ENCODE measurements at regions not wholly inside any gene's neighbourhood (a gene's known extent, or its start where the extent isn't known, plus 50 kb on each side); places are given as distances from the start of the nearest gene placed in this dataset.
"Not testable (repeated sequence)": the region's sequence is repeated elsewhere in the genome, so short reads cannot be mapped to it uniquely, and the experiment has no call there.

DNA sequence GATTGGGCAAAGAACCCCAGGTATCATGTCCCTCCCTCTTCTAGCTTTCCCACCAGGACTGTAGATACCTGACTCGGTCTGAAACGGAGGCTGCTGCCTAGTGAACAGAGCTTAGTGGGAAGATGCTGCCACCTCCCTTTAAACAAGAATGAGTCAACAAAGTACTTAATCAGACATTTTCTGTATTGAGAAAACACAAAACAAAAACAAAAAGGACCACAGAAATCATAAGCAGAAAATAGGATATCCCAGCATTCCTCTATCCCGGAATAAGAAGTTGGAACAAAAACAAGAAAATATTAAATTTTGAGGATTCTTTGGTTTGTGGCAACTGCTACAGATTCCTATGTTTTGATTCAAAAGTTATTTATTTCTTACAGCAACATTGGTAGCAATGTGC lies 51.7 kb upstream of the COL8A1 start:
- no peak for DNase-seq

DNA sequence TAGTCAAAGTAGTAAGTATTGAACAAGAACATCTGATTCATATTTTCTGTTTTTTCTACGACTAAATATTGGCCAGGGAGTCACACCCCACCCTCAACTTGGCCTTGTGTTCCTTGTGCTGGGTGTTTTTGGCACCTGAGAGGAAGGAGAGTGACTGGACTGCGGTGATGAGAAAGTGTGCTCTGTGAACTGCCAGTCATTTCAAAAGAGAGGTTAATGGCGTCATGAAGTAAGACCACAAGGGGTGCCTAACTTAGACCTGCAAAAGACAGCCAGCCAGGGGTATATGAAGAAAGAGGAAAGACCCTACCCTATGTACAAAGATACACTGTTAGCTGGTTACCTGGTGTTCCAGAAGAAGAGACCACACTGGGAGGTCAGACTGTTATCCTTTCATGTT lies 58.4 kb upstream of the COL8A1 start:
- no peak for DNase-seq

DNA sequence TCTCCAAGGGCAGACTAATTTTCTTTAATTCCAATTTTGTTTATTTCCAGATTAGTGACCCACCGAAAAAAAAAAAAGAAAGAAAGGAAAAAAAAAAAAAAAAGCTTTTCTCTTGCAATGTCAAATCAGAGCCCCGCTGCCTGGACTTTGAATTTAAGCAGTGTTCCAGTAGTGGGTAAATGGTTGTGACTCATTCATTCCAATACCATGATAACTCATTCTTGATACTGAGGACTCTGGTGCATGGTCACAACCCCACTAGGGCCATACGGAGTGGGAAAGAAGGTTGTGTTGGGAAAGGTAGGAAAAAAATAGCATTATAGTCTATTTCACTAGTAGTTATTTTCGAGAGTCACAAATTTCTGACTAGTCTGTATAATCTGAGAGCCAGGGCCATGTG lies 59.1 kb upstream of the COL8A1 start:
- DNase-seq, result no peak

DNA sequence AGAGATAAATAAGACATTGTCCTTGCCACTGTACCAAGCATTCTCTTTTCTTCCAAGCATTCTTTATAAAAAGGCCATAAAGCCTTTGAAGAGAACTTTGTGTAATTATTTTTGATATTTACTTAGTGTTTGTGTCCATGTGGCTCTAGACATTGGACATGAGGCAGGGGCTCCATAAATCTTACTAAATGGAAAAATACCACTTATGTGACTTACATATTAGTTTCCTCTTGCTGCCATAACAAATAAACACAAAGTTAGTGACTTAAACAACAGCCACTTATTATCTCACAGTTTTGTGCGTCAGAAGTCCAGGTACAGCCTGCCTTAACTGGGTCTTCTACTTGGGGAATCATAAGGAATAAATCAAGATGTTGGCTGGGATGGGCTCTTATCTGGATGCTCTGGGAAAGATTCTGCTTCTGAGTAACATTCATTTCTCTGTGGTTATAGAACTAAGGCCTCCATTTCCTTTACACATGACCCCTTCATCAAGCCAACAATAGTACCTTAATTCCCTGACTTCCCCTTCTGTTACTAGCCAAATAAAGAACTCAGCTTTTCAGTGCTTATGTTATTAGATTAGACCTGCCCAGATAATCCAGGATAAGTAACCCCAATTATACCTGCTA lies 59.9 kb upstream of the COL8A1 start:
- no peak for DNase-seq

DNA sequence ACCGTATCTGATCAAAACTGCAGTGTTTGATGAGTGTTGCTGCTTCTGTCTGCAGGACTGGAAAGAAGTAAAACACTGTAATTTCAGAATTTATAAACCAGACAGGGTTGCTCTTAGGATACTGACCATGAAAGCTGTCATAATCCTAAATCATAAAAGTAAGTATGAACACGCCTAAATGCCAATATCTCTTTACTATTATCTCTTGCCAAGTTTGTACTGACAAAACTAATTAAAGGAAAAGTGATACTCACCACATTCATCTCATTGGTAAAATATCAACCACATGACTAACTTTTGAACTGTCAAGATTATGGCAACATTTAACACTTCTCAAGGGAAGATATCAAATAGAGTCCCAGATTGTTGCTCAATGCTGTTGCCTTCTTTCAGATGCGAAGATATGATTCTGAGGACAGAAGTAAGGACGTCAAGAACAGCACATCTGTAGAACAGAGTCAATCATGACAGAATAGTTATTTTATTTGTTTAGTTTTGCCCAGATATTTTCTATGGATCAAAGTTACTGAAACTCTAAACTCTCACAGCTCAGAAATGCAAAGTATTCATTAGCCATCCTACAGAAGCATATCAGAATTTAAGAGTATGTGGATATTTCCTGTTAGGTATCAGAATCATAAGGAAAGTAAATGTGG lies 61.4 kb upstream of the COL8A1 start:
- DNase-seq, result no peak

DNA sequence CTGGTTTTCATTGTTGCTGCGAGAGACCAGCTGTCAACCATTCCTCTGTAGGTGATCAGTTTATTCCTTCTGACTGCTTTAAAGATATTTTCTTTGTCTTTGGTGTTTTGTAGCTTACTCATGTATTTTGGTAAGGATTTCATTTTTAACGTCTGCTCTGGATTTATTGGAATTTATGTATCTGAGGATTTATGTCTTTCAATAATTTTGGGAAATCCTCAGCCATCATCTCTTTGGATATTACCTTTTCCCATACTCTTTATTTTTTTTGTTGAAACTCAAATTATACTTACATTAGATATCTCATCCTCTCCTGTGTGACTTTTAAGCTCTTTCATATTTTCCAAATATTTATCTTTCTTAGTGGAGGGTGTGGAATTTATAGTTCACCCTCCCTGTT lies 62.7 kb upstream of the COL8A1 start:
- no peak for DNase-seq

DNA sequence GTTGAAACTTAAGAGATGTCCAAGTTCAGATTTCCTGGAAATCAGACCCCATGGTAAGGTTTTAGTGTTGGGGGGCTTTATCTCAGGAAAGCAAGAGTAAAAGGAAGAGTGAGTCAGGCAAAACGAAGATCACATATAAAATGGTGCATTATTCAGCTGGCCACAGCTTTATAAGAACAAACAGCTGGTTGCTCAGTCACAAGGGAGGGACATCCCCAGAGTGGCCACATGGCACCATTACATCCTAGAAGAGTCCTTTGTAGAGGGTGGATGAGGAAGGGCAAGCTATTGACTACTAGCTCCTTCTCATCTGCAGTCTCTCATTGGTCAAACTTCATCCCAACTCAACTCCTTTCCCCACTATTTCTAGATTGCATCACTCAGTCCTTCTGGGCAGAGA lies 68.3 kb upstream of the COL8A1 start:
- no peak for DNase-seq

DNA sequence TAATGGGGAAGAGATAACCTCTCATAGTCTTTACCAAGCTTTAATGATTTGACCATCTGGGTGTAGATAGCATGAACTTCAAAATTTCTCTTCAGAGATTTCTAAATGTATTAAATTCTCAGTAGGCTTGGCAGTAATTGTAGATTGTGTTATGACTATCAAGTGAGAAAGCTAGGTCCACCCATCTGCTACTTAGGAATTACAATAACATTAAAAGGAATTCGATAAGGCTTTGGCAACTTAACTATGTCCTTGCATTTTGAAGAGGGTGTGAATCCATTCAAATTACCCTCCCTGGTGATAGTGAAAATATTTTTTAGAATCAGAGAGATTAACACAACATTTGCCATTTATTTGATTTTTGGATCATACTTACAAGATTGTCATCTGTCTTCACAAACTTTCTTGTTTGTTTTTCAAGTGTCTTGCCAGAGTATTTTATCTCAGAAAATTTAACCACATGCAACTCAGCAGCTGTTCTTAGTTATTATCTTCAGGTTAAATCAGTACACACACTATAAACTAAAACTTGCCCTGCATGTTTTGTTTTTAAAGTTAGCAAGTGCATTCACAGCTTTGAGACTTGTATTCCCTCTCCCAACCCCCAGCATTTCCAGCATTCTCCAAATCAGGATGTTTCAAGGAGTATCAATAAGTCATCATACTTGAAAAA lies 69.6 kb upstream of the COL8A1 start:
- no peak for DNase-seq

DNA sequence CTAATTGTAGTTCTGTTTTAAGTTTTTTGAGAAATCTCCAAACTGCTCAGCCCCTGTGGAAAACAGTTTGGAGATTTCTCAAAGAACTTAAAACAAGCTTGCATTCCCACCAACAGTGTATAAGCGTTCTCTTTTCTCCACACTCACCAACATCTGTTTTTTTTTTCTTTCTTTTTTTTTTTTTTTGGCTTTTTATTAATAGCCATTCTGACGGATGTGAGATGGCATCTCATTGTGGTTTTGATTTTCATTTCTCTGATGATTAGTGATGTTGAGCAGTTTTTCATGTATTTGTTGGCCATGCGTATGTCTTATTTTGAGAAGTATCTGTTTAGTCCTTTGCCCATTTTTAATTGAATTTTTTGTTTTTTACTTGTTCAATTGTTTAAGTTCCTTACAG lies 73.1 kb upstream of the COL8A1 start:
- DNase-seq, result no peak

DNA sequence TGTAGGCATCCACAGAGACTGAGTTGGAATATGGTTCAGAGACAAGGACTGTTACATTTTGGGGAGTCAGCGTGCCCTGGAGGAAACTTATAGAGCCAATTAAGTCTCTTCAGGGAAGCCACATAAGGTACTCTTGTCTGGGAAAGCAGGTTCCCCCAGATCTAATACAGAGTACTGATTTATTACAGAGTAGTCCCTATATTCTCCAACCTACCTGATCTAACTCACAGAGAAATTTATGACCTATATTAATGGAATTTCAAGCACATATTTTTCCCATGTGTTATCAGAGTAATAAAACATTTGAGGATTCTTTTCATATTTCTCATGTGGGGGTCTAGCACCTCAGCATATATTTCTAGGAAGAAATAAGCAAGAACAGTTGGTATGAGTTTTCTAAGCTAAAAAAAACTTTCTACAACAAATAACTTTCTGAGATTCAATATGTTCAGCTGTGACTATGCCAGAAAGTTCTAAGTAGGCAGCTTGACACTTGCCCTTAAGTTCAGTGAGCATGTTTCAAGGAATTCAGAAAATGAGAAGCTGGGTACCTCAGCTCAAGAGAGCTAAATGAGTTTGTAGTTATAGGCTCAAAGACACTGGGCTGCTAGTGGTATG lies 75.3 kb upstream of the COL8A1 start:
- no peak for DNase-seq

DNA sequence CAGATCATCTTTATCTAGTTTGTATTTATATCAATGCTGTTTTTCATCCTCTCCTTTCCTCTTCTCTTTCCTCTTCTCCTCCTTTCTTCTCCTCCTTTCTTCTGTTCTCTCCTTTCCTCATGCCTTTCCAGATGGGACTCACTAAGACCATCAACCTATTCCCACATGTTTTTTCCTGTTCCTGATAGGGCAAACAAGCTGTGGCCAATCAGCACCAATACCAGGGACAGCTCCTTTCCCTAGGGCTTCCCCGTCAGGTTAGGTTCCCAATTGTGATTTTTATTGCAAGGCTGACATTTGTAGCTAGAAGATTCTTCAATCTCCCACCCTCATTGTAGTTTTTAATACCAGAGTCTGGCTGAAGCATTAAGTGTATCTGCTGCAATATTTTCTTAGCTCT lies 76.3 kb upstream of the COL8A1 start:
- no peak for DNase-seq

DNA sequence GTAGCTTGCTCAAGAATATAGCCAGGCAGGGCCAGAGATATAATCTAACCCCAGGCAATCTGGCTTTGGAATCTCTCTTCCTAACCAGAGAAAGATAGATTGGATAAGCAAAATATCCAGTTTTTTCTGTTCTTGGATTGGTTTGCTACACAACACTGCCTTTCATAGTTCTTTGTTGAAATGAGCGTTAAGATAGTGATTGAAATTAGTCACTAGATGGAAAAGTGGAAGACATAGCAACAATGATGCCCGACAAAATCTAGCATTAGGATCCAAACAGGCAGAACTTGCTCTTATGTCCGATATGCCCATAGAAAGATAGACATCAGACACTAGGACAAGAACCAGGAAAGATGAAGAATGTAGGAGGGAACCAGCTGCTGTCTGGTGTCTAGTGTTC lies 77.3 kb upstream of the COL8A1 start:
- DNase-seq, result no peak

DNA sequence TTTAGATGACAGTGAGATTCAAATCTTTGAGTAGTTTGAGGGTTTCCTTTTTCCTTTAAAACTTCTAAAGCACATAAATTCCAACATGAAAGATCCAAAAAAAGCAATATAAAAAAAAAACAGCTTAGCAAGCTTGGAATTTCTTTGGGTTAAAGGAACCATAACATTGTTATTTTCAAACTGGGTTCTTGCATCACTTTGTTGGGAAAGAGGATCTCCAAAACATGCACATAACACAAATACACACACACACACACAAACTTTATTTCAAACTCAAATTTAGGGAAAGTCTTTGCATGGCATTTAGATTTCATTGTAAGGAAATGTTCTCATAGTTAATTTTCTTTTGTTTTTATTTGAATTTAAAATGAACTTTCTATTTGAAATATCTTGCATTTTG lies 79.2 kb upstream of the COL8A1 start:
- no peak for DNase-seq

DNA sequence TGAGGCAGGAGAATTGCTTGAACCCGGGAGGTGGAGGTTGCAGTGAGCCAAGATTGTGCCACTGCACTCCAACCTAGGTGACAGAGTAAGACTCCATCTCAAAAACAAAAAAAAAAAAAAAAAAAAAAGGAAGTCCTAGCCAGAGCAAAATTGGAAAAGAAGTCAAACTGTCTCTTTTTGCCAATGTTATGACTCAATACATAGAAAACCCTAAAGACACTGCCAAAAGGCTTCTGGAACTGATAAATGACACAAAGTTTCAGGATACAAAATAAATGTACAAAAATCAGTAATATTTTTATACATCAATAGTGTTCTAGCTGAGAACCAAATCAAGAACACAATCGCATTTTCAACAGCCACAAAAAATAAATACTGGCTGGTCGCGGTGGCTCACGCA lies 82.5 kb upstream of the COL8A1 start:
- DNase-seq, result not testable (repeated sequence)

DNA sequence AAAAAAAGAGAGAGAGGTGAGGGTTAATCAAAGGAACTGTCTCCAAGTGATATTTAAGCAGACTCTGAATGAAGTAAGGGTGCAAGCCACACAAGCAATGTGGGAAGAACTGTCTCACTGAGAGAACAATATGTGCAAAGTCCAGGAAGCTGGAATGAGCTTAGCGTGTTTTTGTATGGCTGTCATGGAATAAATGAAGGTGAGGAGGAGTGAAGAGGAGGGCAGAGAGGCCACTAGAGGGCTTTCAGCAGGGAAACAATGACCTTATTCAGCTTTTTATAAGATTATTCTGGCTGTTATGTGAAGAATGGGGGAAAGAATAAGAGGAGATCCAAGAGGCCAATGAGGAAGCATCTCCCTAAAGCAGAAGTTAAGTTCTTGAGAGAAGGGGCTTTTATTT lies 86.9 kb upstream of the COL8A1 start:
- DNase-seq, result no peak

DNA sequence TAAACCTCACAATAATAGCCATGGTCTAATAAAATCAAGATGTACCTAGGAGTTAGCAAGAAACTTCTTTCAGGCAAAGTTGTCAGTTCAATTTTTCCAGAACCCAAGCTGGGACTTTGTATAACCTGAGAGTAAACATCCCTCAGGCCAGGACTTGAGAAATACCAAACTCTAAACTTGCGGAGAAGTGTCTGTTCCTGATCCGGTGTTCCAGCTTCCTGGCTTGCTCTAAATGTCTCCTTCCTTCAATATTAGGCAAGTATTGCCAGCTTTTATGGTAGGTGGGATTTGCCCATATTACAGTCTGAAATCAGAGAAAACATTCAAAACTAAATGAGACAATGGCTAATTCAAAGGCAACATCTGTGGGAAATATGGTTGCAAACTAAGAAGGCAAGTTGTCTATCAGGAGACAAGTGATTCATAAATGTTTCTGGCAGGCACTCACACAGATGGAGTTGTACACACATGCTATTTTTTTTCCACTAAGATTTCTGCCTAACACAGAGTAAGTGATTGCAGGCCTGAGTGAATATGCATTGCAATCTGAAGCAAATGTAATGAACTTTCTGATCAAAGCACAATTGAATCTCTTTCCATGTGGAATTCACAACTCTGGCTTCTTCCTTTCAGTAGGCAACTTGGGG lies 88.3 kb upstream of the COL8A1 start:
- DNase-seq, result no peak

DNA sequence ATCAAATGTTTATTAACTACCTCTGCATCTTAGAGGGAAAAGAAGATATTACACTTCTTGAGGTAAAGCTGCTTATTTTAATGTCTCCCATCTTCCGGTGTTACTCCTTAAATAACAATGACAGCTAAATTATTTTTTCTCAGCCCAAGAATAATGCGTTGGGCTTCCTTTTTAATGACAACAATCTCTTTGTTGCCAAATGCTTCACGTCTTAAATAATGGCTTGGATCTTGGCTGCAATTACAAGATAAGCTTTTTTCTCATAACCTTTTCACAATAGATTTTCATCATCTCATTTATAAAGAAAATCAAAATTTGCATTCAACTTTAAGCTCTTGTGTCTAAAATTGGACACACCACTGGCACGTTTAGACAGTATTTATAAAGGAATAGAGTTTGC lies 89.2 kb upstream of the COL8A1 start:
- no peak for DNase-seq

DNA sequence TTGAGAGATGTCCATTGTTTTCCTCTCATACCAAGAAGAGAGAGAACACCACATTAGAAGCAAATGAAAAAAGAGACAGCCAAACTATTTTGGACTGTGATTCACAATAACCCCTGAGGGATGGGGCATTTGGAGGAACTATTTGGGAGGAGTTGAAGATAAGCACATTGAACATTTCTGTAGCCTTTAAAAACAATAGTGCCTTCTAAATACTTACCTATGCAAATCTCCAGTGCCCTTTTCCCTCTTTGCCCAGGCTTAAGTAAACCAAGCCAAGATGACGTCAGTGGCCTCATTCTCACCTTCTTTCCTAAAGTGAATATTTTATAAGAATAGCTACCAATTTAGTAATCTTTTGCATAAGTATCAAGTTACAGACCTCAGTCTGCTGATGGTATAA lies 89.7 kb upstream of the COL8A1 start:
- no peak for DNase-seq

DNA sequence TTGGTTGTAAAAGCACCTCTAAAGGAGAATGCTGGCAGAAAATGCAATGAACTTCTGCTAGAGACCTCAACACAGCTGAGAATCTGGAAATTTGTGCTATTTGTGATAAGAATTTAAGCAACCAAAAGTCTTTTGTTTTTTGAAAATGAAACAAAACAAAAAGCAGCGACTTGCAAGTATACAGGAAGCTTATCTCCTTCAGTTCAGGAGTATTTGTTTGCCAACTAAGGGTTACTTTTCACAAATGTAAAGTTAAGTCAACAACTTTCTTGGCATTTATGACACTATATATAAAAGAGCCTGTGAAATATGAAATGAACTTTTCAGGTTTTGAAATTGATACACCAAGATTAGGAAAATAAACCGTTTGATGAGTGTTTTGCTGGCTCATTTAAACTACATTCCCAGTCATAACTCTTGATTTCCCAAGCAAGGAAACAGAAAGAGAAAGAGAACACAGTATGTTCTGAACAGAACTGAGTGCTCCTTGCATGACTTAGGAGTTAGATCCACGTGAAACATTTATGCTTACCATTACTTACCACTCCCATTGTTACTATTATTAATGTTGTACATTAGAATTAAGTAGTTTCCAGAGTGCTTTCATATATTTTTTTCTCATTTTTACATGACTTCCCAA lies 92.3 kb upstream of the COL8A1 start:
- no peak for DNase-seq

DNA sequence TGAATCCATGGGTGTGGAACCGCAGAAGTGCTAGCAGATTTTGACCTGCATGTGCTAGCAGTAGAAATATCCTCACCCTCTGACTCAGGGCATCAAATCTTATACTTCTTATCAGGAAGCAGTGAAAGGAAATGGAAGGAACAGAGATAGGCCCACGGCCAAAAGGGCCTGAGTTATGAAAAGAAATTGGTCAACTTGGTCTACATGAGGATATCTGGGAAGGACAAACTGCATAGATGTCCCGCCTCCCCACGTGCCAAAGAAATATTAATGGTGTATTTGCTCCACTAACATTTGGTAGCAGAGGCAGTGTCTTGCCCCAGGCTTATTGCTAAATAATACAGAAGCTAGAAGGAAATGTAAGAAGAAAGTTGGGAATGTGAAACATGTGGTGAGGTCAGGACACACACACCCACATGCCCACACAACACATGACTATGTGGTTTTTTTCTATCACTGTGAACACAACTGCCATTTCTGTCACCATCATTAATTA lies 93.6 kb upstream of the COL8A1 start:
- DNase-seq, result no peak

DNA sequence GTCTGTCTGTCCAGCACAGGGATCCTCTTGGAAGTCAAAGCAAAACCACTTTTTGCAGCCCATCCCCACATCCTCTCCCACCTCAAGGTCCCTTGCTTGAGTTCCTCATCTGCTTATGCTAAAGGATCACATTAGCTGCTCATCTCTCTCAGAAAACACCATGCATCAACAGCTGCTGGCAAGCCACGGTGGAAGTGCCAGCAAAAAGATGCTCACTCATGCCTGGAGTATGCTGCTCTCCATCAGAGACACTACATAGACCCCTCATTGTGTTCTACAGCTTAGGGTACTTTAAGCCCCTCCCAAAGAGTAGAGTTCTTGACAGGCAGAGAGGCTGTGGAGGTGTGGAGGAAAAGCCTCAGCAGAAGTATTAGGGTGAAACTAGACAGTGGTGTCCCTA lies 94.6 kb upstream of the COL8A1 start:
- no peak for DNase-seq

DNA sequence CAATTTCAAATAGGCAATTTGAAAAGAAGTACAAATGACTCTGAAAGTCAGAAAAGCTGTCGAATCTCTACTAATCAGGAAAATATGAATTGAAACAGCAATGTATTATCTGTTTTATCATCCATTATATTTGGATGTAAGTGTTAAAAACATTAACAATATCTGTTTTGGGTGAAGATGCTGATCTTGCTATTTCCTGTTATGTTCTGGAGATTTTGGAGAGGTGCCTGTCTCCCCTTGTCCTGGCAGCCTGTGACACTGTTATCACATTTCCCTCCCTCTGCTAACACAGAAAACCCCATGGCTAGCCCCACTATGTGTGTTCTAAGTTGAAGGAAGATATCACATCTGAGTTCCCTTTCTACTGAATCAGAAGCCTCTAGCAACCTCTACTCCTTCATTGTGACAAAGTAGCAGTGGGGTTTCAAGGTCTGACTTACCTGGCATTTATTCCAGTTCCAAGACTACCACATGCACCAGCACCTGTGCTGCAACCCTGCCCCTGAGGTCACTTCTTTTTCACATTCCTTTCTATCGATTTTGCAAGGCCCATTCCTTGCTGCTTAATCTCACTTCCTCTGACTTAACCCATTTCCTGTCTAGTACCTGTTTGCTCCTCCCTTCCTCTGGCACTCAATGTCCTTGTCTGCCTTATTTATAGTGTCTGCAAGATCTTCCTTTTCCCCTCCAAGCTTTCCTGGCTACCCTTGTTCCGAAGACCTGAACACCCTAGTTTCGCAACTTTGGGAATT lies 95.5 kb upstream of the COL8A1 start:
- no peak for DNase-seq
